Kidney (tissue), 13 donors: ENCODE measurements at regions not wholly inside any gene's neighbourhood (a gene's known extent, or its start where the extent isn't known, plus 50 kb on each side); places are given as distances from the start of the nearest gene placed in this dataset.
"Not testable (repeated sequence)": the region's sequence is repeated elsewhere in the genome, so short reads cannot be mapped to it uniquely, and the experiment has no call there.

Experiments
- DNase-seq, 5 donors: peaks; one replicate each; pipeline ENCODE4 v3.0.0-alpha.2; 2013 to 2020
- FAIRE-seq: peaks from 2 replicates; lab custom pipeline; 2012; peaks lifted over from hg19 to GRCh38; lab: Jason Lieb, UNC
- H3K27ac ChIP-seq, 2 donors: one replicate each; pipeline ENCODE4 v1.7.0; 2013; ENCODE audit warnings: low read depth in 2 of 2, low read length in 2 of 2, inconsistent platforms in 1 of 2
- H3K27me3 ChIP-seq: one replicate; pipeline ENCODE4 v1.7.1; 2013; ENCODE audit warnings: low read length, inconsistent platforms; ENCODE audit not compliant: control insufficient read depth, insufficient read depth
- H3K36me3 ChIP-seq, 3 donors: one replicate each; pipeline versions ENCODE4 v1.7.0 to v1.7.1; 2013; ENCODE audit warnings: low read length in 3 of 3, control low read depth in 1 of 3, inconsistent platforms in 1 of 3; ENCODE audit not compliant: insufficient read depth in 3 of 3, control insufficient read depth in 2 of 3
- H3K4me1 ChIP-seq, 3 donors: one replicate each; pipeline versions ENCODE4 v1.7.0 to v1.7.1; 2013; ENCODE audit warnings: low read length in 3 of 3, inconsistent platforms in 1 of 3, low read depth in 1 of 3; ENCODE audit not compliant: control insufficient read depth in 2 of 3, insufficient read depth in 2 of 3
- H3K4me3 ChIP-seq, 3 donors: one replicate each; pipeline versions ENCODE4 v1.7.0 to v1.8.1; 2013; ENCODE audit warnings: low read length in 3 of 3, control low read depth in 1 of 3, inconsistent platforms in 1 of 3
- H3K9ac ChIP-seq, 3 donors: one replicate each; pipeline versions ENCODE4 v1.7.0 to v1.7.1; 2013; ENCODE audit warnings: low read length in 3 of 3, control low read depth in 1 of 3, inconsistent platforms in 1 of 3
- H3K9me3 ChIP-seq, 3 donors: one replicate each; pipeline versions ENCODE4 v1.7.0 to v1.7.1; 2013; ENCODE audit warnings: low read length in 3 of 3, control low read depth in 1 of 3, inconsistent platforms in 1 of 3; ENCODE audit not compliant: control insufficient read depth in 2 of 3, insufficient read depth in 1 of 3
- intact Hi-C: fragments of 100-400 bp; cut with DNase I; formaldehyde crosslinking; loops from one replicate; pipeline ENCODE4 v1.11.1; 2022
- TF ChIP-seq, protein P1 (sequence below): IDR thresholded peaks from 3 replicates; pipeline ENCODE4 v1.5.1; 2012; ENCODE audit warnings: mild to moderate bottlenecking, moderate library complexity, borderline replicate concordance; ENCODE audit not compliant: insufficient read depth; ENCODE audit errors: extremely low read depth
- donor health status: control.
- donor health status: control.
- donor health status: control.
- donor health status: control.
- donor health status: control.
- donor health status: DM: yes; HTN: yes; CAD: no.
- donor health status: Normal renal cell carcinoma (clear cell type).

DNA sequence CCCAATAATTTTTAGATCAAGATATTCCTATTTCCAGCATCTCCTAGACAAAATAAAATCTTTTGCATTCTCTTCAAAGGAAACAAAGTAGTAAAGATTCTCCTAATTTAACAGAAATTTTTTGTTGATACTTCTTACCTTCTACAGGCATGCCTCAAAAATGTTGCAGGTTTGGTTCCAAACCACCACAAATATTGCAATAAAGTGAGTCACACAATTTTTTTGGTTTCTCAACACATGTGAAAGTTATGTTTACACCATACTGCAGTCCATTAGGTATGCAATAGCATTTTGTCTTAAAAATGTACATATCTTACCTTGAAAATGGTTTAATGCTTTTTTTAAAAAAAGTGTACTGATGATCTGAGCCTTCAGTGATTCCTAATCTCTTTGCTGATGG is 65.6 kb upstream of the USP15 start:
- no peak overlapping the region for H3K9ac ChIP-seq

DNA sequence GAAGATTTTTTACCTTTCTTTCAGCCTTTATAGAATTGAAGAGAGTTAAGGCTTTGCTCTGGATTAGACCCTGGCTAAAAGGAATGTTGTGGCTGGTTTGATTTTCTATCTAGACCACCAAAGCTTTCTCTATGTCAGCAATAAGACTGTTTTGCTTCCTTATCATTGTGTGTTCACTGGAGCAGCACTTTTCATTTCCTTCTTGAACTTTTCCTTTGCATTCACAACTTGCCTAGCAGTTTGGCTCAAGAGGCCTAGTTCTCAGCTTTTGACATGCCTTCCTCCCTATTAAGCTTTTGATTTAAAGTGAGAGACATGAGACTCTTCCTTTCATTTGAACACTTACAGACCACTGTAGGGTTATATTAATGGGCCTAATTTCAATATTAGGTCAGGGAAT is 64.1 kb upstream of the USP15 start:
- H3K27me3 ChIP-seq: peaks cover 7% of the 10 kb centered on the region
- no peak overlapping the region for H3K9ac ChIP-seq
- intact Hi-C loops: no loop called here
- TF ChIP-seq, protein P1, sequence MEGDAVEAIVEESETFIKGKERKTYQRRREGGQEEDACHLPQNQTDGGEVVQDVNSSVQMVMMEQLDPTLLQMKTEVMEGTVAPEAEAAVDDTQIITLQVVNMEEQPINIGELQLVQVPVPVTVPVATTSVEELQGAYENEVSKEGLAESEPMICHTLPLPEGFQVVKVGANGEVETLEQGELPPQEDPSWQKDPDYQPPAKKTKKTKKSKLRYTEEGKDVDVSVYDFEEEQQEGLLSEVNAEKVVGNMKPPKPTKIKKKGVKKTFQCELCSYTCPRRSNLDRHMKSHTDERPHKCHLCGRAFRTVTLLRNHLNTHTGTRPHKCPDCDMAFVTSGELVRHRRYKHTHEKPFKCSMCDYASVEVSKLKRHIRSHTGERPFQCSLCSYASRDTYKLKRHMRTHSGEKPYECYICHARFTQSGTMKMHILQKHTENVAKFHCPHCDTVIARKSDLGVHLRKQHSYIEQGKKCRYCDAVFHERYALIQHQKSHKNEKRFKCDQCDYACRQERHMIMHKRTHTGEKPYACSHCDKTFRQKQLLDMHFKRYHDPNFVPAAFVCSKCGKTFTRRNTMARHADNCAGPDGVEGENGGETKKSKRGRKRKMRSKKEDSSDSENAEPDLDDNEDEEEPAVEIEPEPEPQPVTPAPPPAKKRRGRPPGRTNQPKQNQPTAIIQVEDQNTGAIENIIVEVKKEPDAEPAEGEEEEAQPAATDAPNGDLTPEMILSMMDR: no peak
- H3K4me1 ChIP-seq: peaks cover 0 to 15% (median 11%) of the 10 kb centered on the region in 3 donors
- H3K27ac ChIP-seq: no peak overlapping the region
- H3K9me3 ChIP-seq: peaks cover 0 to under 1% (median 0%) of the 10 kb centered on the region in 3 donors
- no peaks in the 10 kb centered on the region for H3K36me3 ChIP-seq
- no peak overlapping the region for H3K4me3 ChIP-seq
- FAIRE-seq (no peak), DNase-seq (peak in 1 of 5 donors; percentile 8)

More for the DNA sequence above, 65.6 kb upstream of the USP15 start:
- no peaks in the 10 kb centered on the region for H3K9me3 ChIP-seq
- peaks cover 0 to 15% (median 14%) of the 10 kb centered on the region in 3 donors for H3K4me1 ChIP-seq
- no peaks in the 10 kb centered on the region for H3K36me3 ChIP-seq
- no peak overlapping the region for H3K27ac ChIP-seq
- TF ChIP-seq, protein P1: no peak
- intact Hi-C loops: no loop called here
- DNase-seq: no peak
- H3K27me3 ChIP-seq: peaks cover 20% of the 10 kb centered on the region
- FAIRE-seq: no peak
- H3K4me3 ChIP-seq: no peak overlapping the region

DNA sequence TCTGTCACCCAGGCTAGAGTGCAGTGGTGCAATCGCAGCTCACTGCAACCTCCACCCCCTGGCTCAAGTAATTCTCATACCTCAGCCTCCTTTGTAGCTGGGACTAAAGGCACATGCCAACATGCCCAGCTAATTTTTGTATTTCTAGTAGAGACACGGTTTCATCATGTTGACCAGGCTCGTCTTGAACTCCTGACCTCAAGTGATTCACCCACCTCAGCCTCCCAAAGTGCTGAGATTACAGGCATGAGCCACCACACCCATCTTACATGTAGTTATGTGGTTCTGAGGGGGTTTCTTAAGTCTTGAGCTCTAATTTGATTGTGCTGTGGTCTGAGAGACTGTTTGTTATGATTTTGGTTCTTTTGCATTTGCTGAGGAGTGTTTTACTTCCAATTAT is 57.3 kb upstream of the USP15 start:
- H3K4me1 ChIP-seq, intact Hi-C loops, FAIRE-seq, H3K36me3 ChIP-seq, DNase-seq, H3K27me3 ChIP-seq, H3K9ac ChIP-seq, H3K27ac ChIP-seq, H3K4me3 ChIP-seq, H3K9me3 ChIP-seq: not testable (repeated sequence)

DNA sequence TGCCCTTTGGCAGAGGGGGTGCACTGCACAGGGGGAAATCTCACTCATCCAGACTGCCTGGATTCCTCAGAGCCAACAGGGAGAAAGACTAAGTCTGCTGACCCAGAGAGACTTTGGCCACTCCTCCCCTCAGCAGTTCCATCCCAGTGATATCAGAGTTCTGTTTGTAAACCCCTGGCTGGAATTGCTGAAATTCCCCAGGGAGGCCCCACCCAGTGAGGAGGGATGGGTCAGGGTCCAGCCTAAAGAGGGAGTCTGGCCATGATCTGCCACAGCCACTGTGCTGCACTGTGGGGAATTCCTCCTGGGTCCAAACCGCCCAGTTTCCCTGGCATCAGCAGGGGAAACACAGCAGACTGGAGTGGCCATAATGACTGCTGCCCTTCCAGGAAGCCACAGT is 54.9 kb upstream of the USP15 start:
- H3K4me1 ChIP-seq: no peaks in the 10 kb centered on the region
- FAIRE-seq: no peak
- H3K27ac ChIP-seq: no peak overlapping the region
- H3K27me3 ChIP-seq: no peaks in the 10 kb centered on the region
- no peak overlapping the region for H3K4me3 ChIP-seq
- TF ChIP-seq, protein P1: no peak
- H3K36me3 ChIP-seq: no peaks in the 10 kb centered on the region
- intact Hi-C loops: no loop called here
- peaks cover 0 to 7% (median 2%) of the 10 kb centered on the region in 3 donors for H3K9me3 ChIP-seq
- H3K9ac ChIP-seq: no peak overlapping the region
- peak in 4 of 5 donors; percentile 24 to 51 (median 40) for DNase-seq
